ENCODE measurements at regions not wholly inside any gene's neighbourhood (a gene's known extent, or its start where the extent isn't known, plus 50 kb on each side); places are given as distances from the start of the nearest gene placed in this dataset.

GRCh38 chr9:27853529-27853928 is 280.2 kb upstream of the C9orf72 start:
- H4K20me1 ChIP-seq (replicated peaks in 1 of 2; ENCODE audit: control insufficient read depth in 1 of 2, insufficient read depth in 2 of 2, low read length in 2 of 2), result no peaks in the 10 kb centered on the region
- H3K79me2 ChIP-seq (ENCODE audit: control insufficient read depth in 1 of 2, insufficient read depth in 2 of 2, low read length in 2 of 2), result no peaks in the 10 kb centered on the region
- H3K9ac ChIP-seq (replicated peaks in 1 of 4; ENCODE audit: extremely low read depth in 1 of 4, low read depth in 3 of 4, low read length in 3 of 4), result no peak overlapping the region
- no peak overlapping the region for H2BK120ac ChIP-seq (replicated peaks; ENCODE audit: low read depth, low read length)
- no peak overlapping the region for H2BK15ac ChIP-seq (ENCODE audit: low read length)
- no peaks in the 10 kb centered on the region for H3K23me2 ChIP-seq (ENCODE audit: low read depth, low read length)
- no peak overlapping the region for H3K56ac ChIP-seq (replicated peaks; ENCODE audit: insufficient read length, low read depth, low read length)
- H2BK20ac ChIP-seq (ENCODE audit: low read length), result no peak overlapping the region
- no peak overlapping the region for H3K14ac ChIP-seq (ENCODE audit: insufficient read length)
- no peaks in the 10 kb centered on the region for H3K79me1 ChIP-seq (ENCODE audit: low read depth, low read length)
- no peak overlapping the region for H3K27ac ChIP-seq (ENCODE audit: low read depth, low read length)
- H3K9me3 ChIP-seq (ENCODE audit: insufficient read depth in 2 of 2, low read depth in 1 of 2, low read length in 1 of 2), result no peaks in the 10 kb centered on the region
- no peak for DNase-seq (ENCODE audit: low read depth in 1 of 2, low spot score in 2 of 2)
- no peak overlapping the region for H4K91ac ChIP-seq (replicated peaks; ENCODE audit: insufficient read length, low read length)
- H3K23ac ChIP-seq (ENCODE audit: insufficient read length), result no peak overlapping the region
- no peak overlapping the region for H2AK5ac ChIP-seq (ENCODE audit: low read depth, low read length)
- no peak overlapping the region for H4K5ac ChIP-seq (ENCODE audit: insufficient read length, low read depth, low read length)
- no peak overlapping the region for H2BK5ac ChIP-seq (ENCODE audit: low read depth, low read length)
- H3K4me2 ChIP-seq (ENCODE audit: insufficient read depth in 1 of 2, low read depth in 2 of 2, low read length in 2 of 2), result no peak overlapping the region
- POLR2A ChIA-PET (ENCODE audit: partially characterized antibody), result no interaction called here
- no peak overlapping the region for H4K8ac ChIP-seq (ENCODE audit: extremely low read depth, insufficient read depth, low read length)
- H3K27me3 ChIP-seq (replicated peaks in 1 of 4; ENCODE audit: control insufficient read depth in 3 of 4, extremely low read depth in 1 of 4, insufficient read depth in 3 of 4, low read length in 3 of 4), result no peaks in the 10 kb centered on the region
- H3K4me1 ChIP-seq (replicated peaks in 1 of 4; ENCODE audit: control insufficient read depth in 3 of 4, insufficient read depth in 4 of 4, low read length in 3 of 4), result peaks cover 0 to 5% (median 3%) of the 10 kb centered on the region in 4 experiments; a peak in 5 of 7 replicates
- WGBS, 2 experiments (ENCODE audit: extremely low coverage in 1 of 2, insufficient coverage in 1 of 2, insufficient read length in 1 of 2, insufficient replicate concordance in 2 of 2, low coverage in 1 of 2, low lambda C conversion rate in 2 of 2, missing lambda C conversion rate in 1 of 2), result 92% methylated on average over 6 of the region's 6 CpGs; no CpG with 5 or more reads in 1 of the 2 experiments
- no peak overlapping the region for H3K4ac ChIP-seq (replicated peaks; ENCODE audit: insufficient read length, low read depth, low read length)
- no peak overlapping the region for H2AFZ ChIP-seq (ENCODE audit: low read length)
- H3K4me3 ChIP-seq (ENCODE audit: extremely low read depth in 1 of 4, insufficient read depth in 2 of 4, low read depth in 3 of 4, low read length in 4 of 4), result no peak overlapping the region
- FAIRE-seq, result no peak
- H2BK12ac ChIP-seq (ENCODE audit: low read depth, low read length), result no peak overlapping the region
- H3K18ac ChIP-seq (ENCODE audit: extremely low read depth, low read length), result no peak overlapping the region
- CTCF ChIA-PET (ENCODE audit: partially characterized antibody), result no interaction called here
- no peaks in the 10 kb centered on the region for H3K36me3 ChIP-seq (ENCODE audit: control insufficient read depth in 2 of 4, insufficient read depth in 4 of 4, low read length in 3 of 4)
- TF ChIP-seq NRF1 (IDR thresholded peaks at IDR 0.05; ENCODE audit: low read depth, low read length), result no peak
- no peak for TF ChIP-seq CTCF (IDR thresholded peaks at IDR 0.05; ENCODE audit: control extremely low read depth in 1 of 3, insufficient read depth in 1 of 3, low read depth in 1 of 3, low read length in 3 of 3)
- TF ChIP-seq CHD2 (IDR thresholded peaks at IDR 0.05; ENCODE audit: low read length), result no peak
- no peak for TF ChIP-seq USF2 (IDR thresholded peaks at IDR 0.05; ENCODE audit: low read length)
- no peak for TF ChIP-seq TAF1 (IDR thresholded peaks at IDR 0.05; ENCODE audit: low read depth, low read length)
